ENCODE measurements at regions not wholly inside any gene's neighbourhood (a gene's known extent, or its start where the extent isn't known, plus 50 kb on each side); places are given as distances from the start of the nearest gene placed in this dataset.
"Not testable (repeated sequence)": the region's sequence is repeated elsewhere in the genome, so short reads cannot be mapped to it uniquely, and the experiment has no call there.

DNA sequence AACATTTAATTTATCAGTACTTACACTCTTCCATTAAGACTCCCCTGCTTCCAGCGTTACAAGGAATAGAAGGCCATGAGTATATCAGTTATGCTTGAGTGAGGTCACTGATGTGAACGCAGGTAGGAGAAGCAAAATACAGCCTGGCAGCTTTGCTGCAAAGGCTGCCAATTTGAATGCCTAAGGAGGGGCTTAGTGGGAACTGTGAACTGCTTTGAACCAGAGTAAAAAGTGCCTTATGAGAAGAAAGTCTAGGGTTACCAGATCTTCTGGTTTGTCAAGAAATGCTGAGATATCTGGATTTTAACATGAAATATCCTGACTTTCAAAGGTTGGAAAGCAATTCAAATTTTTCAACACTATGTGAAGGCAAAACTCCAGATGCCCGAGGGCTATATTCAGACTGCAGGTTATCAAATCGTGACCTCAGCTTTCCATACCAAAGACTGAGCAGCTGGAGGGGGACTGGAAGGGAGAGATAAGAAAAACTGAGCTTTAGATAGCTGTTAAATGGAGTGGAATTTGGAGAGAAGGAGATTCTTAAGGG is 446.3 kb upstream of the NECTIN3 start:
- Histone ChIP-seq H3K36me3 (no peaks in the 10 kb centered on the region), H3K4me1 (no peaks in the 10 kb centered on the region), H3K9me3 (no peaks in the 10 kb centered on the region), H3K4me3 (no peak overlapping the region), H3K27me3 (no peaks in the 10 kb centered on the region), H3K27ac (no peak overlapping the region)
- DNase-seq, result no peak
- TF ChIP-seq, protein P1, sequence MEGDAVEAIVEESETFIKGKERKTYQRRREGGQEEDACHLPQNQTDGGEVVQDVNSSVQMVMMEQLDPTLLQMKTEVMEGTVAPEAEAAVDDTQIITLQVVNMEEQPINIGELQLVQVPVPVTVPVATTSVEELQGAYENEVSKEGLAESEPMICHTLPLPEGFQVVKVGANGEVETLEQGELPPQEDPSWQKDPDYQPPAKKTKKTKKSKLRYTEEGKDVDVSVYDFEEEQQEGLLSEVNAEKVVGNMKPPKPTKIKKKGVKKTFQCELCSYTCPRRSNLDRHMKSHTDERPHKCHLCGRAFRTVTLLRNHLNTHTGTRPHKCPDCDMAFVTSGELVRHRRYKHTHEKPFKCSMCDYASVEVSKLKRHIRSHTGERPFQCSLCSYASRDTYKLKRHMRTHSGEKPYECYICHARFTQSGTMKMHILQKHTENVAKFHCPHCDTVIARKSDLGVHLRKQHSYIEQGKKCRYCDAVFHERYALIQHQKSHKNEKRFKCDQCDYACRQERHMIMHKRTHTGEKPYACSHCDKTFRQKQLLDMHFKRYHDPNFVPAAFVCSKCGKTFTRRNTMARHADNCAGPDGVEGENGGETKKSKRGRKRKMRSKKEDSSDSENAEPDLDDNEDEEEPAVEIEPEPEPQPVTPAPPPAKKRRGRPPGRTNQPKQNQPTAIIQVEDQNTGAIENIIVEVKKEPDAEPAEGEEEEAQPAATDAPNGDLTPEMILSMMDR (IDR thresholded peaks at IDR 0.05), result no peak
- TF ChIP-seq POLR2A (IDR thresholded peaks at IDR 0.05), result no peak

DNA sequence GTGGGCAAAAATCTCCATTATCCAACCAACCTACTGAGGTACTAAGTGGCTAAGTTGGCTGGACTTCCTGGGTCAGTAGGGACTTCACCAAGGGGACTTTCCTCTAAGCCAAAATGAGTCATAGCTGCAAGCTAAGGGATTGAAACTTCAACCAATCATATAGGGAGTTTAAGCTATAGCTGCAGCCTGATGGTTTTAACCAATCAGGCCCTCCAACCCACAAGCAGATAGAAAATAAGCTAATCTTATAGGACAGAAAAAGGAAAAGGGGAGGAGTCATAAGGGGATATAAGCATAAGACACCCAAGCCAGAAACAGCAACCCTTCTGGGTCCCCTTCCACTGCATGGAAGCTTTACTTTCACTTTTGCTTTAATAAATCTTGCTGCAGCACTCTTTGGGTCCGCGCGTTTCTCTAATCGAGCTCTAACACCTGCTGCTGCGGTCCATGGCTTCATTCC is 444.9 kb upstream of the NECTIN3 start:
- not testable (repeated sequence) for DNase-seq, H3K27ac ChIP-seq, H3K4me1 ChIP-seq, H3K4me3 ChIP-seq, H3K9me3 ChIP-seq, H3K36me3 ChIP-seq, H3K27me3 ChIP-seq

DNA sequence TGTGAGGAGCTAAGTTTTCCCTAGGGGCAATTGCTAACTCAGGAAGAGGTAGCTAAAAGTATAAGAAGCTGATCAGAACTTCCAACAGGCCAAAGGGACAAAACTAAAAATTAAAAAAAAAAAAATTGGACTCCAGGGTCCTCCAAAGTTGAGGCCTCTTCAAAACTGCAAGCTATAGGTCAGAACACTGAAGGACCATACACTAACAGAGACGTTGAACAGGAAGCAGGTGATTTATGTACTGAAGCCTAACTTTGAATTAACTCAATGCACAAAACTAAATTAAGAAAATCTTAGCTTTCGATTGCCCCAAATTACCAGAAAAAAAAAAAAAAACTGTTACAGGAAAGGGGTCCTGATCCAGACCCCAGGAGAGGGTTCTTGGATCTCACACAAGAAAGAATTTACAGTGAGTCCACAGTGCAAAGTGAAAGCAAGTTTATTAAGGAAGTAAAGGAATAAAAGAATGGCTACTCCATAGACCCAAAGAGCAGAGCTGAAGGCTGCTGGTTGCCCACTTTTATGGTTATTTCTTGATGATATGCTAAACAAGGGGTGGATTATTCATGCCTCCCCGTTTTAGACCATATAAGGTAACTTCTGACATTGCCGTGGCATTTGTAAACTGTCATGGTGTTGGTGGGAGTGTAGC is 442.8 kb upstream of the NECTIN3 start:
- Histone ChIP-seq H3K36me3 (no peaks in the 10 kb centered on the region), H3K4me3 (no peak overlapping the region), H3K9me3 (no peaks in the 10 kb centered on the region), H3K27ac (no peak overlapping the region), H3K27me3 (no peaks in the 10 kb centered on the region), H3K4me1 (no peaks in the 10 kb centered on the region)
- no peak for TF ChIP-seq POLR2A (IDR thresholded peaks at IDR 0.05)
- TF ChIP-seq, protein P1 (IDR thresholded peaks at IDR 0.05), result no peak
- DNase-seq, result no peak

DNA sequence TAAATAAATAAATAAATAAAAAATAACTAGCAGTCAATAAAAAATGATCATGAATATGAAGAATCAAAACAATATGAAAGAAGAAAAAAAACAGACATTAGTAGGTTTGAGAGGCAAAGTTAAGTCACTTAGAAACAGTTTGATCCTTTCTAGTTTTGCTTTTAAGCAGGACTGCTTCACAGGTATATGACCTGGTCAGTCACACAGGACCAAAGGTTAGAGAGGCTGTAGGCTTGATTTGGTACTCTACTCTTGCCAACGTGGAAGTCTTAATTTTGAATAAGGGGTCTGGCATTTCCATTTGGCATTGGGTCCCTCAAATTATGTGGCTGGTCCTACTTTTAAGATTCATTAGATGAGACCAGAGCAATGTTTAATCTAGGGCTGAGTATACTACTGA is 441.7 kb upstream of the NECTIN3 start:
- Histone ChIP-seq H3K4me1 (no peaks in the 10 kb centered on the region), H3K4me3 (no peak overlapping the region)
- DNase-seq, result no peak

DNA sequence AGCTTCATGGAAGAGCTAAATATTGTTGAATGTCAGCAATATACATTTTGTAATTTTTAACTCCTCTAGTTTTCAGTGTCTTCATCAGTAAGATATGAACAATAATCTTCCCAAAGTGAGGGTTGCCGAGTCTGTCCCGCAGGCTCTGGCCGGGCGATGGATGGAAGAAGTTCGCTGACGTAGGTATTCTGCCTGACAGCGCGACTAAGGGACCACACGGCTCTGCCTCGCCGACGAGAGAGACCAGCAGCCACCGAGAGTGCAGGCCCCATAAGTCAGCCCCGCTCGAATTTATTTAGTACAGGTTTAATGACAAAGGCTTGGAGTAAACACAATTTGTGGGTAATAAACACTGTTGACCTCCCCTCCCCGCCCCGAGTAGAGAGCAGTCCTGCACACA is 427.4 kb upstream of the NECTIN3 start:
- Histone ChIP-seq H3K9me3 (no peaks in the 10 kb centered on the region), H3K27me3 (no peaks in the 10 kb centered on the region), H3K4me1 (no peaks in the 10 kb centered on the region), H3K4me3 (no peak overlapping the region), H3K36me3 (no peaks in the 10 kb centered on the region), H3K27ac (no peak overlapping the region)
- TF ChIP-seq, protein P1 (IDR thresholded peaks at IDR 0.05), result no peak
- TF ChIP-seq POLR2A (IDR thresholded peaks at IDR 0.05), result no peak
- DNase-seq, result no peak

More for the DNA sequence above, 441.7 kb upstream of the NECTIN3 start:
- Histone ChIP-seq H3K9me3 (no peaks in the 10 kb centered on the region), H3K27ac (no peak overlapping the region), H3K36me3 (no peaks in the 10 kb centered on the region), H3K27me3 (no peaks in the 10 kb centered on the region)
- no peak for TF ChIP-seq POLR2A (IDR thresholded peaks at IDR 0.05)
- TF ChIP-seq, protein P1 (IDR thresholded peaks at IDR 0.05), result no peak

DNA sequence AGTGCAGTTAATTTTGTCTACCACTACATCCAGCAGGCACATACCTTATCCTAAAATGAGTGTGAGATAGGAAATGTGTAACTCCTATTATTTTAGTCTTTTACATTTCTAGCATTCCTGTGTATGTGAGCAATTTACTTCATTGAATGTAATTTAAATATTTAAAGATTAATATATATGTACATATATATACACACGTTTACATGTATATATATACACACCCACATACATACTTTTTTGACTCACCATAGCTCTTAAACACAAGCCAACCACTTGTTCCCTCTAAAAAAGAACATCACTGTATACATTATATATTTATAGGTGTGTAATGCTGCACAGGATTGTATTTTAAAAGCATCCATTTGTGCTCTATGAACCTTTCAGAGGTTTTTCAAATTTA is 425.6 kb upstream of the NECTIN3 start:
- H3K27ac ChIP-seq, result no peak overlapping the region
- H3K4me1 ChIP-seq, result no peaks in the 10 kb centered on the region
- no peak overlapping the region for H3K4me3 ChIP-seq
- H3K27me3 ChIP-seq, result no peaks in the 10 kb centered on the region
- H3K9me3 ChIP-seq, result no peaks in the 10 kb centered on the region
- no peak for DNase-seq
- TF ChIP-seq, protein P1 (IDR thresholded peaks at IDR 0.05), result no peak
- no peak for TF ChIP-seq POLR2A (IDR thresholded peaks at IDR 0.05)
- H3K36me3 ChIP-seq, result no peaks in the 10 kb centered on the region

Data from Peyer's patch (tissue), 4 donors.